ENCODE measurements at regions not wholly inside any gene's neighbourhood (a gene's known extent, or its start where the extent isn't known, plus 50 kb on each side); places are given as distances from the start of the nearest gene placed in this dataset.
A peak's percentile ranks its signal among the peaks of the same experiment; 100 is the strongest.

DNA sequence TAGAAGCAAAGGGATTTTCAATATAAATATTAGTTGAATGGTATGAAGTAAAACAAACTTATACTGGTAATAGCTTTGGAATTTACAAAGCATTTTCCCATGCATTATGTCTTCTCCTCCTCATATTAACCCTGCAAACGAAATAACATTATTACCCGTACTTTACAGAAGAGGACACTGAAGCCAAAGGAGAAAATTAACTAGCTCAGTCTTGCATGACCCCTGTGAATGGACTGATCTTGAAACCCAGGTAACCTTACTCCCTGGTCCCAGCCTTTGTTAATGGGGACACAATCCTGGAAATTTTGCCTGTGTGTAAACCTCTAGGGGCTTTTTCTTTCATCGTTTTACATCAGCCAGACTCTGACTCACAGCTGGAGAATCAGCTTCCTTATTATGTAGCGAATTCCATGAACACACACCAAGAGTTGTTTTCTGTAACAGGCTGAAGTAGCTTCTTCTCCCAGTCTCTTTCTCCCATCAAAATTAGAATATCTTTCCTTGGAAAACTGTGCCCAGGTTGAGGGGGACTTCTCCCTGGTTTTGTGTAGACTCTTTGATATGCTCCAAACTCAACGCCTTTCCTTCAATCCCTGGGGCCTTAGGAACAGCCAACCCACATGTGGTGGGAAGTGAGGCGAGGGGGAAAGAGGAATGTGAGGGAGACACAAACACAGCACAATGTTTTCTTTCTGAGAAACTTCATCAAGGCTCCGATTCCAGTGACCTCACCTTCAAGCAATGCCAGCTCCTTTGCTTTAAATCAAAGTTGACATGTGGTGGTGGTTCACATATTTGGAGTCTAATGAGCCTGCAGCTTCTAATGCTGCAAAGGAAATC lies 480.9 kb upstream of the PAPPA start:
- Histone ChIP-seq H3K4me3 (no peak overlapping the region), H3K9me3 (no peaks in the 10 kb centered on the region)
- DNase-seq (ENCODE audit: low spot score in 2 of 2), result no peak

DNA sequence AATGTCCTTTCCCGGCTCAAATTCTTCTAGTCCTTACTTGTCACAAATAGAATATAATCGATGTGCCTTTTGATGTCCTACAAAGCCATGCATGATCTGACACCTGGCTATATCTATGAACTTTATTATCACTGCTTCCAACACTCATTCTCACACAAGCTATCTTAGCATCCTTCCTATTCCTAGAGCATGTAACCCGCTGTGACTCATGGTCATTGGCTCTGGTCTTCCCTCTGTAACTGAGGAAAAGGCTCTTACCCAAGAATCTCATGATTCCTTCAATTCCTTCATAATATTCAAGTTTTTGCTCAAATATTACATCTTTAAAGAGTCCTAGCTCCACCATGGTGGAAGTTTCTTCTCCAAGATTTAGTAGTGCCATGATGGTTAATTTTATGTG lies 480.0 kb upstream of the PAPPA start:
- TF ChIP-seq, protein P1, sequence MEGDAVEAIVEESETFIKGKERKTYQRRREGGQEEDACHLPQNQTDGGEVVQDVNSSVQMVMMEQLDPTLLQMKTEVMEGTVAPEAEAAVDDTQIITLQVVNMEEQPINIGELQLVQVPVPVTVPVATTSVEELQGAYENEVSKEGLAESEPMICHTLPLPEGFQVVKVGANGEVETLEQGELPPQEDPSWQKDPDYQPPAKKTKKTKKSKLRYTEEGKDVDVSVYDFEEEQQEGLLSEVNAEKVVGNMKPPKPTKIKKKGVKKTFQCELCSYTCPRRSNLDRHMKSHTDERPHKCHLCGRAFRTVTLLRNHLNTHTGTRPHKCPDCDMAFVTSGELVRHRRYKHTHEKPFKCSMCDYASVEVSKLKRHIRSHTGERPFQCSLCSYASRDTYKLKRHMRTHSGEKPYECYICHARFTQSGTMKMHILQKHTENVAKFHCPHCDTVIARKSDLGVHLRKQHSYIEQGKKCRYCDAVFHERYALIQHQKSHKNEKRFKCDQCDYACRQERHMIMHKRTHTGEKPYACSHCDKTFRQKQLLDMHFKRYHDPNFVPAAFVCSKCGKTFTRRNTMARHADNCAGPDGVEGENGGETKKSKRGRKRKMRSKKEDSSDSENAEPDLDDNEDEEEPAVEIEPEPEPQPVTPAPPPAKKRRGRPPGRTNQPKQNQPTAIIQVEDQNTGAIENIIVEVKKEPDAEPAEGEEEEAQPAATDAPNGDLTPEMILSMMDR (IDR thresholded peaks at IDR 0.05), result no peak
- TF ChIP-seq EP300 (IDR thresholded peaks at IDR 0.05) (no peak), POLR2A (IDR thresholded peaks at IDR 0.05) (no peak)
- Histone ChIP-seq H3K4me1 (peaks cover 0 to 13% (median 6%) of the 10 kb centered on the region in 4 donors), H3K9me3 (no peaks in the 10 kb centered on the region), H3K27me3 (no peaks in the 10 kb centered on the region), H3K36me3 (no peaks in the 10 kb centered on the region), H3K27ac (peak overlapping the region in 2 of 4 donors; percentile 70 to 80), H3K4me3 (no peak overlapping the region)
- DNase-seq (ENCODE audit: low spot score in 2 of 2), result no peak
- WGBS, 2 donors, result 79 to 82% methylated on average over 3 of the region's 3 CpGs

More for the DNA sequence above, 480.9 kb upstream of the PAPPA start:
- Histone ChIP-seq H3K36me3 (no peaks in the 10 kb centered on the region), H3K27me3 (no peaks in the 10 kb centered on the region), H3K4me1 (peaks cover 0 to 13% (median 6%) of the 10 kb centered on the region in 4 donors), H3K27ac (peak overlapping the region in 2 of 4 donors; percentile 70 to 80)
- 20 to 21% methylated on average over 7 of the region's 7 CpGs for WGBS, 2 donors
- TF ChIP-seq EP300 (IDR thresholded peaks at IDR 0.05) (peak in 1 of 2 donors; percentile 48), POLR2A (IDR thresholded peaks at IDR 0.05) (no peak)
- TF ChIP-seq, protein P1 (IDR thresholded peaks at IDR 0.05), result no peak

DNA sequence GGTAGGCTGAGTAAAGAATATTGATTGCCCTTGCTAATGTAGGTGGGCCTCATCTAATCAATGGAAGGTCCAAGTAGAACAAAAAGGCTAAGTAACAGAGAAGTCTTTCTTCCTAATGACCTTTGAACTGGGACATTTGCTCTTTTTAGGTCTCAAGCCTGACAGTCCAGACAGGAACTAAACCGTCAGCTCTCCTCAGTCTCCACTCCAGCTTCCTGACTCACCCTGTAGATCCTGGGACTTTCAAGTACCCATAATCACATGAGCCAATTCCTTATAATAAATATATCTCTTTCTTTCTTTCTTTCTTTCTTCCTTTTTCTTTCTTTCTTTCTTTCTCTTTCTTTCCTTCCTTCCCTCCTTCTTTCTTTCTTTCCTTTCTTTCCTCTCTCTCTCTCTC lies 479.5 kb upstream of the PAPPA start:
- WGBS, 2 donors, result 0 to 77% methylated on average over 1 of the region's 1 CpG
- no peaks in the 10 kb centered on the region for H3K9me3 ChIP-seq
- H3K4me3 ChIP-seq, result no peak overlapping the region
- H3K4me1 ChIP-seq, result peaks cover 0 to 13% (median 6%) of the 10 kb centered on the region in 4 donors
- H3K36me3 ChIP-seq, result no peaks in the 10 kb centered on the region
- TF ChIP-seq POLR2A (IDR thresholded peaks at IDR 0.05) (no peak), EP300 (IDR thresholded peaks at IDR 0.05) (no peak)
- TF ChIP-seq, protein P1 (IDR thresholded peaks at IDR 0.05), result no peak
- DNase-seq (ENCODE audit: low spot score in 2 of 2), result no peak
- no peaks in the 10 kb centered on the region for H3K27me3 ChIP-seq
- H3K27ac ChIP-seq, result peak overlapping the region in 1 of 4 donors; percentile 80

DNA sequence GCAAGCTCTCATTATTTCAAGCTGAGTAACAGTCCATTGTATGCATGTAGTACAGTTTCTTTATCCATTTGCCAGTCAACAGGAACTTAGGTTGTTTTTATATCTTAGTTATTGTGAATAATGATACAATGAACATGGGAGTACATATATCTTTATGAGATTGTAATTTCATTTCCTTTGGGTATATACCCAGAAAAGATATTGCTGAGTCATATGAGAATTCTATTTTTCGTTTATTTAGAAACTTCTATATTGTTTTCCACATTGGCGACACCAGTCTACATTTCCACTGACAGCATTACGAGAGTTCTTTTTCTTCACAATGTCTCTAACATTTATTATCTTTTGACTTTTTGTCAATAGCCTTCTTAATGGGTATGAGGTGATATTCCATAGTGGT lies 477.8 kb upstream of the PAPPA start:
- Histone ChIP-seq H3K4me3 (no peak overlapping the region), H3K27ac (no peak overlapping the region), H3K36me3 (no peaks in the 10 kb centered on the region), H3K4me1 (peaks cover 0 to 13% (median 6%) of the 10 kb centered on the region in 4 donors), H3K27me3 (no peaks in the 10 kb centered on the region), H3K9me3 (no peaks in the 10 kb centered on the region)
- WGBS, 2 donors, result 66 to 95% methylated on average over 3 of the region's 3 CpGs
- no peak for DNase-seq (ENCODE audit: low spot score in 2 of 2)
- no peak for TF ChIP-seq EP300 (IDR thresholded peaks at IDR 0.05)
- TF ChIP-seq, protein P1 (IDR thresholded peaks at IDR 0.05), result no peak

DNA sequence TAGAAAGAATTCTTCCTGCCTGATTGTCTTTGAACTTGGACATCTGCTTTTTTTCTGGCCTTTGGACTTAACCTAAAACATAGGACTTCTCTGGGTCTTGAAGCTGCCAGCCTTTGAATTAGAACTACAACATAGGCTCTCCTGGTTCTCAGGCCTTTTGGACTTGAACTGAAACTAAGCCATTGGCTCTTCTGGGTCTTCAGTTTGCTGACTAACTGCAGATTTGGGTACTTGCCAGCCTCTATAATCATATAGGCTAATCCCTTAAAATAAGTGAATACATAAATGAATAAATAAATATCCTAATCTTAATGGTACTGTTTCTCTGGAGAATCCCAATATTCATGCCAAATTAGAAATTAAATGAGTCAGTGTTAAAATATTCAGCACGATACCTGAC lies 473.4 kb upstream of the PAPPA start:
- TF ChIP-seq POLR2A (IDR thresholded peaks at IDR 0.05), result no peak
- no peak for TF ChIP-seq EP300 (IDR thresholded peaks at IDR 0.05)
- TF ChIP-seq, protein P1 (IDR thresholded peaks at IDR 0.05), result no peak
- Histone ChIP-seq H3K4me1 (no peaks in the 10 kb centered on the region), H3K27ac (no peak overlapping the region), H3K27me3 (no peaks in the 10 kb centered on the region), H3K36me3 (no peaks in the 10 kb centered on the region), H3K4me3 (no peak overlapping the region), H3K9me3 (peaks cover 0 to 9% (median 0%) of the 10 kb centered on the region in 4 donors)
- no peak for DNase-seq (ENCODE audit: low spot score in 2 of 2)
- WGBS, 2 donors, result 92 to 93% methylated on average over 1 of the region's 1 CpG

Measured in tibial nerve (tissue), 4 donors.